Neuron (in vitro differentiated cells): ENCODE measurements at regions not wholly inside any gene's neighbourhood (a gene's known extent, or its start where the extent isn't known, plus 50 kb on each side); places are given as distances from the start of the nearest gene placed in this dataset.

Experiments used
- H2AFZ ChIP-seq: one replicate; pipeline ENCODE4 v1.6.1; 2013; ENCODE audit warnings: low read depth, mild to moderate bottlenecking, inconsistent platforms, low read length, moderate library complexity
- H3K27me3 ChIP-seq: one replicate; pipeline ENCODE4 v1.6.1; 2013; ENCODE audit warnings: low read length; ENCODE audit not compliant: insufficient read depth
- H3K36me3 ChIP-seq: one replicate; pipeline ENCODE4 v1.6.1; 2013; ENCODE audit warnings: low read length; ENCODE audit not compliant: insufficient read depth
- H3K4me1 ChIP-seq: one replicate; pipeline ENCODE4 v1.6.1; 2013; ENCODE audit warnings: low read length; ENCODE audit not compliant: insufficient read depth
- H3K4me3 ChIP-seq: 2 replicates; pipeline ENCODE4 v1.5.1; 2013; ENCODE audit warnings: mild to moderate bottlenecking, low read length, moderate library complexity
- H3K9me3 ChIP-seq: one replicate; pipeline ENCODE4 v1.6.1; 2013; ENCODE audit warnings: low read length

- Histone ChIP-seq H3K4me1 (no peaks in the 10 kb centered on the region), H3K27me3 (no peaks in the 10 kb centered on the region), H2AFZ (no peak overlapping the region), H3K9me3 (no peaks in the 10 kb centered on the region), H3K36me3 (no peaks in the 10 kb centered on the region), H3K4me3 (no peak overlapping the region)
These were observed 221.9 kb upstream of the CXXC4 start for GRCh38 chr4:104716584-104716983.

DNA sequence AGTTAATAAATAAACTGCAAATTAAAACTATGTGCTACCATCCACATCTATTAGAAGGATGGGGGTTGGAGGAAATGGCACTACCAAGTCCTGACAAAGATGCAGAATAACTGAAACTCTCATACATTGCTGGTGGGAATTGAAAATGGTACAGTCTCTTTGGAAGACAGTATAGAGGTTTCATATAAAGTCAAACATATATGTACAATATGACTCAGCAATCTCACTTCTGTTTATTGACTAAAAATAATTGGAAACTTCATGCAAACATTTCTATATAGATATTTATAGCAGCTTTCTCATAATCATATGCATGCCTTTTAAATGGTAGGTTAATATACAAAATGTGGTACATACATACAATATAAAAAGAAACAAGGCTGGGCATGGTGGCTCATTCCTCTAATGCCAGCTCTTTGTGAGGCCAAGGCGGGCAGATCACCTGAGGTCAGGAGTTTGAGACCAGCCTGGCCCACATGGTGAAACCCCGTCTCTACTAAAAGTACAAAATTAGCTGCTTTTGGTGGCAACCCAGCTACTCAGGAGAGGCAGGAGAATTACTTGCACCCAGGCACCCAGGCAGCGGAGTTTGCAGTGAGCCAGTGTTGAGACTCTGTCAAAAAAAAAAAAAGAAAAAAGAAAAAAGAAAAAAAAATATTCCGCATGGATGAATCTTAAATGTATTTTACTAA is 225.0 kb upstream of the CXXC4 start:
- Histone ChIP-seq H3K27me3 (no peaks in the 10 kb centered on the region), H3K9me3 (no peaks in the 10 kb centered on the region), H3K36me3 (no peaks in the 10 kb centered on the region), H3K4me1 (no peaks in the 10 kb centered on the region), H3K4me3 (no peak overlapping the region), H2AFZ (no peak overlapping the region)

DNA sequence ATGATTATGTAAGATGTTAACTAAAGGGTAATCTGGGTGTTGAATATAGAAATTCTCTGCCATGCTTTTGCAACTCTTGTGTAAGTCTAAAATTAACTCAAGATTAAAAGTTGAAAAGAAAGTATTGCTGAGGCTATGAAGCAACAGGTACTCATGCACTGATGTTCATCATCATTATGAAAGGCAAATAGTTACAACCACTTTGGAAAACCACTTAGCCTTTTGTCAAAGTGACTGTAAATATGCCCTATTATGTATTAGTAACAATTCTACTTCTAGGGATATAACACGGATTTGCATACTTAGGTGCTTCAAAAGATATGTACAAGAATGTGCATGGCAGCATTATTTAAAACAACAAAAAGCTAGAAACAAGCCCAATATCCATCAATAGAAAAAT is 227.8 kb upstream of the CXXC4 start:
- Histone ChIP-seq H3K4me1 (no peaks in the 10 kb centered on the region), H3K36me3 (no peaks in the 10 kb centered on the region), H3K27me3 (no peaks in the 10 kb centered on the region), H3K4me3 (no peak overlapping the region), H2AFZ (no peak overlapping the region), H3K9me3 (no peaks in the 10 kb centered on the region)

GRCh38 chr4:104726002-104726401 is 231.3 kb upstream of the CXXC4 start:
- H3K27me3 ChIP-seq: no peaks in the 10 kb centered on the region
- H3K4me3 ChIP-seq: no peak overlapping the region
- no peak overlapping the region for H2AFZ ChIP-seq
- no peaks in the 10 kb centered on the region for H3K36me3 ChIP-seq
- no peaks in the 10 kb centered on the region for H3K4me1 ChIP-seq
- H3K9me3 ChIP-seq: no peaks in the 10 kb centered on the region

DNA sequence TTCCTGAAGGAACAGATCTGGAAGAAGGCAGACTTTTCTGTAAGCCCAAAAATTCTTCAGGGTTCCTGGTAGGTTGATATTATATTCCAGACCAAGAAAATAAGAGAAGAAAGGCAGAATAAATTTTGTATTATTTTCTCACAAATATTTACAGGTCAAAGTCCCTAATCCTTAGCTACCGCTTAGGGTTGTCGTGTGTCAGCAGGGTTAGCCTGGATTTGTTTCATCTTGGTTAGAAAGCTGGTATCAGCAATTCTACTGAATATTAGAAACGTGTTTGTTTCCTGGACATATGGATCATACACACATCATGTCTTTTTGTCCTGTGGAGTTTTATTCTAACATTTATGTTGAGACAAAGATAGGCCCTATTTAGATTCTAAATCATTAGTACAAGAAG is 232.9 kb upstream of the CXXC4 start:
- no peaks in the 10 kb centered on the region for H3K36me3 ChIP-seq
- H3K9me3 ChIP-seq: no peaks in the 10 kb centered on the region
- H3K4me1 ChIP-seq: peaks cover 2% of the 10 kb centered on the region
- H3K4me3 ChIP-seq: no peak overlapping the region
- H2AFZ ChIP-seq: no peak overlapping the region
- H3K27me3 ChIP-seq: no peaks in the 10 kb centered on the region

DNA sequence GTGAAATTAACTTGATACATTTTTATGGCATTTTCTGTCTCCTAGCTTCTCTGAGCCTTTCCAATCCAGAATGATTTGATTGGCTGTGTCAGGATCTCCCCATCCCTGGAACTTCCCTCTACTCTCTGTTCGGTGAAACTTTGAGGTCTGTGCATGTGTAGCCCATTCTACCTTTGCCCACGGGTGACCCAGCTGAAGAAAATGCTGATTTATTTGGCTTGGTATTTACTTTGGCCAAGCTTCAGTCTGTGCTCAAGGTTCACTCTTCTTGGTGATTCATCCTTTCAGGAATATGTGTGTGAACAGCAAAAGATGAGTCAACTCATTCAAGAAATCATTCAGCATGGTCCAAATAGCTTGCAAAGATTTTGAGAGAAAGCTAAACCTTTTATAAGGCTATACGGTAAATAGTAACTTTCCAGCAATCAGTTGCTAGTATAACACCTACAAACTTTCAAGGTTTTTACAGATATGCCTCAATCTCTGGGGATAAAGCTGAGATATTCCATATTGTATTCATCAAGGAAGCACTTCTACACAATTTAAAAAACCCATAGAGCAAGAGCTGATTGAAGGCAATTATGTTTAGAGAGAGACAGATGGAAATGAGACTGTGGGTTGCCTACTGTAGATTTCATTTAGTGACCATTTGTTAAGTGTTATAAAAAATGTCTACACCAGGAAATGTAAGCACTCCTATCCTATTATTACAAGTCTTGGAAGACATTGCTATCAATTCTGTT is 233.9 kb upstream of the CXXC4 start:
- H3K27me3 ChIP-seq: no peaks in the 10 kb centered on the region
- H3K4me3 ChIP-seq: no peak overlapping the region
- H2AFZ ChIP-seq: no peak overlapping the region

DNA sequence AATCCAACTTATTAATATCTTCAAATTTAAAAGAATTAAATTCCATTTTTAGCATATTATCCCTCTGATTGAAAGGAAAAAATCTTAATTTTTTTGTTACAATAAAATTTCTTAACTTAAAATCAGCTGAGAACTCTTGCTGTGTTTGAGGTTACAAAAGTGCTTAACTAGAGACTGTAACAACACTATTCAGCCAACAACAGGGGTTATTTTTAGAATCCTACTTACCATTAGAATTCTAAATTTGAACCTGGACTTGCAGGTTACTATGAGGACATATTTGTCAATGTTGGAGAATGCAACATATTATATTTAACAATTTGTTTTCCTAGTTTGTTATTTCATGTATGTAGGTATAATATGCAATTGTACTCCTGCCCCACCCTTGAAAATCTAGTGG is 238.1 kb upstream of the CXXC4 start:
- Histone ChIP-seq H3K4me1 (peaks cover 2% of the 10 kb centered on the region), H3K9me3 (no peaks in the 10 kb centered on the region), H3K27me3 (no peaks in the 10 kb centered on the region), H3K4me3 (no peak overlapping the region), H2AFZ (no peak overlapping the region), H3K36me3 (no peaks in the 10 kb centered on the region)

More for the DNA sequence above, 233.9 kb upstream of the CXXC4 start:
- H3K9me3 ChIP-seq: no peaks in the 10 kb centered on the region
- peaks cover 2% of the 10 kb centered on the region for H3K4me1 ChIP-seq
- no peaks in the 10 kb centered on the region for H3K36me3 ChIP-seq

- Histone ChIP-seq H3K9me3 (no peaks in the 10 kb centered on the region), H2AFZ (no peak overlapping the region), H3K27me3 (no peaks in the 10 kb centered on the region), H3K4me3 (no peak overlapping the region), H3K36me3 (no peaks in the 10 kb centered on the region), H3K4me1 (peaks cover 2% of the 10 kb centered on the region)
These were observed 240.5 kb upstream of the CXXC4 start for GRCh38 chr4:104735174-104735573.

DNA sequence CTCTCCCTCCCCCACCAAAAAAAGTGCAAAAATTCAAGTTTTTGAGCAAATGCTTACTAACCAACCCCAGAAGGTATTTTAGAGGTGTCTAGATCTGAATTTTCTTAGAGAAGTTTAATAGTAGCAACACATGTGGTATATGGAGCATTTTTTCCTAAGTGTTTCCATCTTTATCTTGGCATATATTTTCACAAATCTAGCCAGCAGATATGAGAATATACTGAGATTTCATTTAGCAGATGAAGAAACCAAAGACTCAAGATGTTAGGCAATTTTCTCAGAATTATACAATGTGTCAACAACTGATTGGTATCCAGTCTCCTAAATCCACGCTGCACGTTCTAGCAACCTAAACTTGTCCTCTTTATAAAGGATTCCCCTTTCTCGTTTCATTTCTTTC is 245.5 kb upstream of the CXXC4 start:
- Histone ChIP-seq H2AFZ (no peak overlapping the region), H3K27me3 (no peaks in the 10 kb centered on the region), H3K36me3 (no peaks in the 10 kb centered on the region), H3K4me1 (no peaks in the 10 kb centered on the region), H3K9me3 (no peaks in the 10 kb centered on the region), H3K4me3 (no peak overlapping the region)

DNA sequence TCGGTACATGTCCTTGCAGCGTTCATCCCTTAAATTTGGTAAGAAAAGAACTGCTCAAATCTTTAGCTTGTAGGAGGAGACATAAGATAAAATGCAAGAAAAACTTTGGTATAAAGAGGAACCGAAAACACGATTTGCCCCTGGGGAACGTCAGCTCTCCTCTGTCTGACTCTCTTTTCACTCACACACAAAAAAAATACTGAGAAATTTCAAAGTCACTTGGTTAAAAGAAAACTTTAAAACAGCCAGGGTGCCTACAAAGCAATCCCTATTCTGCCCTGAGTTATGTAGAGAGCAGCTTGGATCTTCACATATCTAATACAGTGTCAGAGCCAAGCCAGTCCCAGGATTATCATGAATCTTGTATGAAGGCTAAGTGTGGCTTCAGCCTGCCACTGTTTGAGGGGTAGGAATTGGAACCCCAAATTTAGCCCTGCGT is 248.5 kb upstream of the CXXC4 start:
- no peaks in the 10 kb centered on the region for H3K36me3 ChIP-seq
- H3K4me1 ChIP-seq: no peaks in the 10 kb centered on the region
- no peak overlapping the region for H3K4me3 ChIP-seq
- no peaks in the 10 kb centered on the region for H3K9me3 ChIP-seq
- no peaks in the 10 kb centered on the region for H3K27me3 ChIP-seq
- H2AFZ ChIP-seq: no peak overlapping the region

GRCh38 chr4:104747635-104748034 is 252.9 kb upstream of the CXXC4 start:
- Histone ChIP-seq H3K36me3 (no peaks in the 10 kb centered on the region), H3K27me3 (no peaks in the 10 kb centered on the region), H3K4me1 (no peaks in the 10 kb centered on the region)

GRCh38 chr4:104749062-104749461 is 254.4 kb upstream of the CXXC4 start:
- H3K36me3 ChIP-seq: no peaks in the 10 kb centered on the region
- no peaks in the 10 kb centered on the region for H3K9me3 ChIP-seq
- no peak overlapping the region for H3K4me3 ChIP-seq
- H2AFZ ChIP-seq: no peak overlapping the region
- no peaks in the 10 kb centered on the region for H3K27me3 ChIP-seq
- H3K4me1 ChIP-seq: no peaks in the 10 kb centered on the region

More at GRCh38 chr4:104747635-104748034, 252.9 kb upstream of the CXXC4 start:
- H3K9me3 ChIP-seq: no peaks in the 10 kb centered on the region
- no peak overlapping the region for H2AFZ ChIP-seq
- no peak overlapping the region for H3K4me3 ChIP-seq

DNA sequence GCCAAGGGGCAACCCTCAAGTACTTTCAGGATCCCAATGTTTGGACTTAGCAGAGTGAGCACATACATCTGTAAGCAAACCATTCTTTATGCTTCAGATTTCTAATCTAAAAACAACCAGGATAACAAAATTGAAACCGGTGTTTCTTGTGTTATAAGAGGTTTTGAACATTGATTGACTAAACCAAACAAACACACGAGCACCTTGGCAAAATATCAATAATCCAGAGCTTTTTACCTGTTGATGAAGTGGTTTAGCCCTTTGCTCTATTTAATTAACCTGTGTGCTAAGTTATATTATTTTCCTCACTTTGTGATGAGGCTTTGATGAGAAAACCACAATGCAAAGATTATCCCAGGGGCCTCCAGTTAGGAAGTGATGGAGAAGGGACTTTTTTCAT is 255.3 kb upstream of the CXXC4 start:
- Histone ChIP-seq H2AFZ (no peak overlapping the region), H3K4me3 (no peak overlapping the region), H3K4me1 (no peaks in the 10 kb centered on the region), H3K36me3 (no peaks in the 10 kb centered on the region), H3K27me3 (no peaks in the 10 kb centered on the region), H3K9me3 (no peaks in the 10 kb centered on the region)
